Panc1 (cell line): ENCODE measurements at regions not wholly inside any gene's neighbourhood (a gene's known extent, or its start where the extent isn't known, plus 50 kb on each side); places are given as distances from the start of the nearest gene placed in this dataset.

Experiments used
- ATAC-seq: fragments of 200-7000 bp; cut with Tn5 transposase; 2 replicates; pipeline ENCODE4 v1.9.1; 2020; ENCODE audit warnings: mild to moderate bottlenecking, moderate library complexity
- BruUV-seq: library from RNA; stranded (reverse); fragments of 400-500 nt; replicated peaks from 2 replicates; lab custom pipeline; 2021; lab: Mats Ljungman, UMichigan
- CTCF ChIA-PET: fragments of 300-600 bp; sonication (Branson Sonifier 250); formaldehyde crosslinking; loops from one replicate; lab custom pipeline; 2022; ENCODE audit warnings: antibody characterized with exemption; lab: Charles Lee
- POLR2A ChIA-PET: fragments of 300-600 bp; sonication (Branson Sonifier 250); formaldehyde crosslinking; loops from one replicate; lab custom pipeline; 2022; ENCODE audit warnings: antibody characterized with exemption; lab: Charles Lee
- DNase-seq: peaks from one replicate; pipeline ENCODE4 v3.0.0-alpha.2; 2010; ENCODE audit warnings: low read depth, low spot score
- H3K27ac ChIP-seq: 2 replicates; pipeline ENCODE4 v1.5.1; 2011; ENCODE audit warnings: mild to moderate bottlenecking, low read length, inconsistent platforms
- H3K27me3 ChIP-seq: fragments of 200-500 bp; sonication (Bioruptor generic); 2 replicates; pipeline ENCODE4 v1.6.0; 2014; ENCODE audit warnings: low read length, inconsistent platforms; ENCODE audit not compliant: control insufficient read depth, insufficient read depth
- H3K36me3 ChIP-seq: fragments of 200-500 bp; sonication (Bioruptor generic); 2 replicates; pipeline ENCODE4 v1.5.1; 2014; ENCODE audit warnings: inconsistent platforms, mild to moderate bottlenecking, low read length, moderate library complexity; ENCODE audit not compliant: control insufficient read depth, insufficient read depth
- H3K4me1 ChIP-seq: 2 replicates; pipeline ENCODE4 v1.5.1; 2011; ENCODE audit warnings: inconsistent platforms, mild to moderate bottlenecking, low read length, moderate library complexity; ENCODE audit not compliant: control insufficient read depth, insufficient read depth
- H3K4me3 ChIP-seq, 2 experiments: 2 replicates each; pipeline ENCODE4 v1.5.1; 2011 to 2012; ENCODE audit warnings: low read depth in 2 of 2, low read length in 2 of 2, mild to moderate bottlenecking in 2 of 2, inconsistent platforms in 1 of 2, moderate library complexity in 1 of 2
- H3K9me3 ChIP-seq: fragments of 200-500 bp; sonication (Bioruptor generic); 2 replicates; pipeline ENCODE4 v1.5.1; 2014; ENCODE audit warnings: low read depth, mild to moderate bottlenecking, inconsistent platforms, low read length, moderate library complexity; ENCODE audit not compliant: control insufficient read depth, insufficient read depth
- CTCF ChIP-seq: fragments of 450-650 bp; IDR thresholded peaks from 2 replicates; pipeline ENCODE4 v1.5.1; 2017; ENCODE audit warnings: mild to moderate bottlenecking
- POLR2AphosphoS5 ChIP-seq: IDR thresholded peaks from 2 replicates; pipeline ENCODE4 v1.6.1; 2012; ENCODE audit warnings: mild to moderate bottlenecking, low read depth, low read length, moderate library complexity
- REST ChIP-seq, 2 experiments: IDR thresholded peaks; 2 replicates each; pipeline ENCODE4 v1.6.1; 2011 to 2012; ENCODE audit warnings: low read depth in 2 of 2, control low read depth in 1 of 2, low read length in 1 of 2, mild to moderate bottlenecking in 1 of 2, moderate library complexity in 1 of 2; ENCODE audit not compliant: insufficient read depth in 1 of 2
- SIN3A ChIP-seq: IDR thresholded peaks from 2 replicates; pipeline ENCODE4 v1.6.1; 2012; ENCODE audit warnings: low read depth, mild to moderate bottlenecking, low read length, moderate library complexity, borderline replicate concordance; ENCODE audit not compliant: insufficient read depth
- TCF7L2 ChIP-seq: IDR thresholded peaks from 2 replicates; pipeline ENCODE4 v1.6.1; 2011; ENCODE audit warnings: mild to moderate bottlenecking, low read depth, low read length, inconsistent platforms
- in situ Hi-C: cut with HindIII; loops from 2 replicates; pipeline ENCODE4 v1.10.0; 2016; ENCODE audit warnings: low sequenced_read_pairs, low pct_unique_long_range_greater_than_20kb
- intact Hi-C: fragments of 100-400 bp; cut with micrococcal nuclease; formaldehyde crosslinking; loops from one replicate; pipeline ENCODE4 v1.10.0; 2022; ENCODE audit not compliant: unreplicated experiment

- no peaks in the 10 kb centered on the region for H3K4me1 ChIP-seq
- intact Hi-C loops = no loop called here
- CTCF ChIA-PET = no interaction called here
These were observed 67.4 kb upstream of the ST8SIA2 start for GRCh38 chr15:92326236-92326635.

GRCh38 chr15:92327033-92327432 lies 66.6 kb upstream of the ST8SIA2 start:
- CTCF ChIA-PET = interaction anchor here (0.8 kb wide), 1 partner anchor 84 kb away, joined by 3 read pairs; no protein-coding TSS in a partner anchor

More at GRCh38 chr15:92326236-92326635, 67.4 kb upstream of the ST8SIA2 start:
- no TSS peak for BruUV-seq
- TF ChIP-seq TCF7L2 = no peak
- no peak for TF ChIP-seq CTCF
- TF ChIP-seq REST (IDR thresholded peaks at IDR 0.05; ENCODE audit: insufficient read depth in 1 of 2, low read depth in 2 of 2, low read length in 1 of 2) = no peak
- TF ChIP-seq SIN3A = no peak
- no peak for TF ChIP-seq POLR2AphosphoS5
- H3K27me3 ChIP-seq = 0 out of 2 replicates have a peak, but pooled peaks cover 2% of the 10 kb centered on the region
- in situ Hi-C loops = no loop called here
- no peaks in the 10 kb centered on the region for H3K9me3 ChIP-seq
- ATAC-seq (no peak), DNase-seq (no peak)
- no peak overlapping the region for H3K4me3 ChIP-seq
- H3K27ac ChIP-seq = no peak overlapping the region
- H3K36me3 ChIP-seq = no peaks in the 10 kb centered on the region
- POLR2A ChIA-PET = no interaction called here

More at GRCh38 chr15:92327033-92327432, 66.6 kb upstream of the ST8SIA2 start:
- POLR2A ChIA-PET = no interaction called here
- in situ Hi-C loops (no loop called here), intact Hi-C loops (no loop called here)
- Histone ChIP-seq H3K4me3 (no peak overlapping the region), H3K27me3 (no peaks in the 10 kb centered on the region), H3K4me1 (no peaks in the 10 kb centered on the region), H3K36me3 (no peaks in the 10 kb centered on the region), H3K9me3 (no peaks in the 10 kb centered on the region), H3K27ac (no peak overlapping the region)
- DNase-seq (no peak), ATAC-seq (no peak)
- TF ChIP-seq CTCF (no peak), TCF7L2 (no peak), POLR2AphosphoS5 (no peak), REST (IDR thresholded peaks at IDR 0.05; ENCODE audit: insufficient read depth in 1 of 2, low read depth in 2 of 2, low read length in 1 of 2) (no peak), SIN3A (no peak)
- BruUV-seq = no TSS peak
